GM20431 (cell line): ENCODE measurements at regions not wholly inside any gene's neighbourhood (a gene's known extent, or its start where the extent isn't known, plus 50 kb on each side); places are given as distances from the start of the nearest gene placed in this dataset.
"Not testable (repeated sequence)": the region's sequence is repeated elsewhere in the genome, so short reads cannot be mapped to it uniquely, and the experiment has no call there.

Experiments
- in situ Hi-C: fragments of 300-500 bp; cut with MseI, MboI; formaldehyde crosslinking; loops from one replicate; pipeline ENCODE4 v1.15.0; 2020; ENCODE audit warnings: low sequenced_read_pairs; ENCODE audit not compliant: unreplicated experiment

- in situ Hi-C loops: no loop called here
Observed at GRCh38 chr2:180268006-180268405, 260.9 kb upstream of the CWC22 start.

- in situ Hi-C loops: no loop called here
Observed at GRCh38 chr2:180261976-180262375, 254.9 kb upstream of the CWC22 start.

- in situ Hi-C loops: no loop called here
Observed at GRCh38 chr2:180258579-180258978, 251.5 kb upstream of the CWC22 start.

- in situ Hi-C loops: no loop called here
Observed at GRCh38 chr2:180258041-180258537, 251.0 kb upstream of the CWC22 start.

- in situ Hi-C loops: no loop called here
Observed at GRCh38 chr2:180257247-180257646, 250.2 kb upstream of the CWC22 start.

GRCh38 chr2:180255981-180256380 lies 248.9 kb upstream of the CWC22 start:
- in situ Hi-C loops: no loop called here

- in situ Hi-C loops: no loop called here
Observed at GRCh38 chr2:180254872-180255271, 247.8 kb upstream of the CWC22 start.

- in situ Hi-C loops: no loop called here
Observed at GRCh38 chr2:180247658-180248057, 240.6 kb upstream of the CWC22 start.

- in situ Hi-C loops: no loop called here
Observed at GRCh38 chr2:180246268-180246667, 239.2 kb upstream of the CWC22 start.

GRCh38 chr2:180240774-180241173 lies 233.7 kb upstream of the CWC22 start:
- in situ Hi-C loops: no loop called here

- in situ Hi-C loops: no loop called here
Observed at GRCh38 chr2:180238729-180239128, 231.6 kb upstream of the CWC22 start.

GRCh38 chr2:180236061-180236460 lies 229.0 kb upstream of the CWC22 start:
- in situ Hi-C loops: not testable (repeated sequence)

GRCh38 chr2:180235506-180235905 lies 228.4 kb upstream of the CWC22 start:
- in situ Hi-C loops: not testable (repeated sequence)

GRCh38 chr2:180234991-180235390 lies 227.9 kb upstream of the CWC22 start:
- in situ Hi-C loops: not testable (repeated sequence)

- in situ Hi-C loops: no loop called here
Observed at GRCh38 chr2:180231015-180231414, 223.9 kb upstream of the CWC22 start.

GRCh38 chr2:180227461-180227860 lies 220.4 kb upstream of the CWC22 start:
- in situ Hi-C loops: no loop called here

GRCh38 chr2:180225118-180225517 lies 218.0 kb upstream of the CWC22 start:
- in situ Hi-C loops: no loop called here

GRCh38 chr2:180222644-180223043 lies 215.5 kb upstream of the CWC22 start:
- in situ Hi-C loops: no loop called here

GRCh38 chr2:180219491-180219890 lies 212.4 kb upstream of the CWC22 start:
- in situ Hi-C loops: no loop called here

GRCh38 chr2:180208841-180209240 lies 201.7 kb upstream of the CWC22 start:
- in situ Hi-C loops: no loop called here

GRCh38 chr2:180205621-180206235 lies 198.6 kb upstream of the CWC22 start:
- in situ Hi-C loops: no loop called here

- in situ Hi-C loops: no loop called here
Observed at GRCh38 chr2:180203972-180204371, 196.9 kb upstream of the CWC22 start.
